ENCODE measurements at regions not wholly inside any gene's neighbourhood (a gene's known extent, or its start where the extent isn't known, plus 50 kb on each side); places are given as distances from the start of the nearest gene placed in this dataset.

GRCh38 chr2:83972128-83972527 lies 487.0 kb downstream of the SUCLG1 start:
- Histone ChIP-seq H3K9ac (ENCODE audit: low read length) (no peak overlapping the region), H3K79me2 (ENCODE audit: low read length) (no peaks in the 10 kb centered on the region), H2AFZ (ENCODE audit: low read length) (no peak overlapping the region), H3F3A (ENCODE audit: insufficient read depth, low read length) (no peaks in the 10 kb centered on the region), H3K9me2 (replicated peaks; ENCODE audit: insufficient read depth, low read length) (no peaks in the 10 kb centered on the region), H3K36me3 (replicated peaks; ENCODE audit: insufficient read depth, low read length) (no peaks in the 10 kb centered on the region), H3K4me3 (ENCODE audit: low read length) (no peak overlapping the region), H3K4me1 (ENCODE audit: low read length) (no peaks in the 10 kb centered on the region), H3K4me2 (ENCODE audit: low read depth, low read length) (no peak overlapping the region), H4K20me1 (ENCODE audit: insufficient read depth, low read length) (no peaks in the 10 kb centered on the region), H3K9me3 (replicated peaks; ENCODE audit: insufficient read depth, low read length) (no peaks in the 10 kb centered on the region), H3K27me3 (replicated peaks; ENCODE audit: insufficient read depth, low read length) (no peaks in the 10 kb centered on the region), H3K27ac (ENCODE audit: low read length) (no peak overlapping the region)
- TF ChIP-seq EZH2phosphoT487 (IDR thresholded peaks at IDR 0.05; ENCODE audit: low read length) = no peak
- no peak for DNase-seq

DNA sequence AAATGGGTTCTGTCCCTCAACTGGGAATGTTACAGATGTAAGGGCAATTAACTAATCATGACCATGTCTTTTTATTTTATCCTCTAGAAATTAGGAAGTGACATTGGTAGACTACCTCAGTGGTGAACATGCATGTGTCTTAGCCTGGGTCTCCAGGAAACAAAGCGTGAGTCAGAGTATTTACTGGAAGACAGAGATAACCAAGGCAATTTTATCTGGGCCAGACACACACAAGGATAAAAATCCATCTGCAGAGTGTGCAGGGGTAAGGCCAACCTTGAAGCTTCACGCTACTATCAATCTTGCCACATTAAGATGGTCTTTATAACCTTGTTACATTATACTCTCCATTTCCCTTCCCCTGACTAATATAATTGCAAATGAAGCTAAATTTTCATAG lies 487.5 kb downstream of the SUCLG1 start:
- Histone ChIP-seq H4K20me1 (ENCODE audit: insufficient read depth, low read length) (no peaks in the 10 kb centered on the region), H3K4me2 (ENCODE audit: low read depth, low read length) (no peak overlapping the region), H3K9ac (ENCODE audit: low read length) (no peak overlapping the region), H3K9me2 (replicated peaks; ENCODE audit: insufficient read depth, low read length) (no peaks in the 10 kb centered on the region), H3F3A (ENCODE audit: insufficient read depth, low read length) (no peaks in the 10 kb centered on the region), H3K36me3 (replicated peaks; ENCODE audit: insufficient read depth, low read length) (no peaks in the 10 kb centered on the region), H3K9me3 (replicated peaks; ENCODE audit: insufficient read depth, low read length) (no peaks in the 10 kb centered on the region), H3K4me1 (ENCODE audit: low read length) (no peaks in the 10 kb centered on the region), H2AFZ (ENCODE audit: low read length) (no peak overlapping the region), H3K79me2 (ENCODE audit: low read length) (no peaks in the 10 kb centered on the region), H3K27me3 (replicated peaks; ENCODE audit: insufficient read depth, low read length) (no peaks in the 10 kb centered on the region), H3K27ac (ENCODE audit: low read length) (no peak overlapping the region), H3K4me3 (ENCODE audit: low read length) (no peak overlapping the region)
- DNase-seq = no peak
- TF ChIP-seq EZH2 (optimal IDR thresholded peaks at IDR 0.05; ENCODE audit: low read depth, low read length) = no peak
- TF ChIP-seq, protein P1, sequence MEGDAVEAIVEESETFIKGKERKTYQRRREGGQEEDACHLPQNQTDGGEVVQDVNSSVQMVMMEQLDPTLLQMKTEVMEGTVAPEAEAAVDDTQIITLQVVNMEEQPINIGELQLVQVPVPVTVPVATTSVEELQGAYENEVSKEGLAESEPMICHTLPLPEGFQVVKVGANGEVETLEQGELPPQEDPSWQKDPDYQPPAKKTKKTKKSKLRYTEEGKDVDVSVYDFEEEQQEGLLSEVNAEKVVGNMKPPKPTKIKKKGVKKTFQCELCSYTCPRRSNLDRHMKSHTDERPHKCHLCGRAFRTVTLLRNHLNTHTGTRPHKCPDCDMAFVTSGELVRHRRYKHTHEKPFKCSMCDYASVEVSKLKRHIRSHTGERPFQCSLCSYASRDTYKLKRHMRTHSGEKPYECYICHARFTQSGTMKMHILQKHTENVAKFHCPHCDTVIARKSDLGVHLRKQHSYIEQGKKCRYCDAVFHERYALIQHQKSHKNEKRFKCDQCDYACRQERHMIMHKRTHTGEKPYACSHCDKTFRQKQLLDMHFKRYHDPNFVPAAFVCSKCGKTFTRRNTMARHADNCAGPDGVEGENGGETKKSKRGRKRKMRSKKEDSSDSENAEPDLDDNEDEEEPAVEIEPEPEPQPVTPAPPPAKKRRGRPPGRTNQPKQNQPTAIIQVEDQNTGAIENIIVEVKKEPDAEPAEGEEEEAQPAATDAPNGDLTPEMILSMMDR (IDR thresholded peaks at IDR 0.05; ENCODE audit: low read length) = no peak
- no peak for TF ChIP-seq EZH2phosphoT487 (IDR thresholded peaks at IDR 0.05; ENCODE audit: low read length)

DNA sequence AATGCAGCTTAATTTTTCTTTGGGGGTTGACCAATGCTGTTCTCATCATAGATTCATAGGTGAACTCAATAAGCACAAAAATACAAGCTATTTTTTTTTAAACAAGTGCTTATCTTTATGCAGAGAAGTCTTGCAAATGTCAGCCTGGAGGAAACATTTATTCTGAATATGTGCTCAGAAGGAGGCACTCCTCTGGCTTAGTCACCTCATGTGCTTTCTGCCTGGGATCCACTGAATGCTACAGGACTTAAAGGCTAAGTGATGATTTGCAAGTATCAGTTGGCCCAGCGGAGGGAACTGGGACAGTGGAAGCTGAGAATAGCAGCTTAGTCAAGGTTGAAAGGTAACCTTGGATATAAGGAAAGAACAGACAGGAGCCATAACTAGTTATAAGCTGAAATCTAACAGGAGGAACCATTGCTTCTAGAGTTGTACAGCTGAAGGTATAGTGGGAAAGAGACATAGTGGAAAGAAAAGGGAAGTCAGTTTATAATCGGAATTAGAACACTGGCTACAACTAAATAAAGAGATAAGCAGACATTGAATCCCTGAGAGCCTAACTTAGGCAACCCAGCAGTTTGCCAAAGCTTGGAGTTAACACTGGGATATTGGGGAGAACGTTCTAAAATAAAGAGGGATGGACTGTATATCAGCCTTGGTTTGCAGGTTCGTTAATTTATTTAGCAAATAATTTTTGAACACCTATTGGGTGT lies 488.7 kb downstream of the SUCLG1 start:
- TF ChIP-seq EZH2phosphoT487 (IDR thresholded peaks at IDR 0.05; ENCODE audit: low read length) (no peak), EZH2 (optimal IDR thresholded peaks at IDR 0.05; ENCODE audit: low read depth, low read length) (no peak)
- TF ChIP-seq, protein P1 (IDR thresholded peaks at IDR 0.05; ENCODE audit: low read length) = no peak
- H3K4me2 ChIP-seq (ENCODE audit: low read depth, low read length) = no peak overlapping the region
- no peak overlapping the region for H3K9ac ChIP-seq (ENCODE audit: low read length)
- no peak overlapping the region for H3K27ac ChIP-seq (ENCODE audit: low read length)
- no peak for DNase-seq
- no peaks in the 10 kb centered on the region for H3K9me2 ChIP-seq (replicated peaks; ENCODE audit: insufficient read depth, low read length)
- H3K27me3 ChIP-seq (replicated peaks; ENCODE audit: insufficient read depth, low read length) = no peaks in the 10 kb centered on the region
- no peaks in the 10 kb centered on the region for H3K36me3 ChIP-seq (replicated peaks; ENCODE audit: insufficient read depth, low read length)
- H3F3A ChIP-seq (ENCODE audit: insufficient read depth, low read length) = no peaks in the 10 kb centered on the region
- H3K4me3 ChIP-seq (ENCODE audit: low read length) = no peak overlapping the region
- no peaks in the 10 kb centered on the region for H4K20me1 ChIP-seq (ENCODE audit: insufficient read depth, low read length)
- H3K79me2 ChIP-seq (ENCODE audit: low read length) = no peaks in the 10 kb centered on the region
- H2AFZ ChIP-seq (ENCODE audit: low read length) = no peak overlapping the region
- H3K4me1 ChIP-seq (ENCODE audit: low read length) = no peaks in the 10 kb centered on the region
- no peaks in the 10 kb centered on the region for H3K9me3 ChIP-seq (replicated peaks; ENCODE audit: insufficient read depth, low read length)

DNA sequence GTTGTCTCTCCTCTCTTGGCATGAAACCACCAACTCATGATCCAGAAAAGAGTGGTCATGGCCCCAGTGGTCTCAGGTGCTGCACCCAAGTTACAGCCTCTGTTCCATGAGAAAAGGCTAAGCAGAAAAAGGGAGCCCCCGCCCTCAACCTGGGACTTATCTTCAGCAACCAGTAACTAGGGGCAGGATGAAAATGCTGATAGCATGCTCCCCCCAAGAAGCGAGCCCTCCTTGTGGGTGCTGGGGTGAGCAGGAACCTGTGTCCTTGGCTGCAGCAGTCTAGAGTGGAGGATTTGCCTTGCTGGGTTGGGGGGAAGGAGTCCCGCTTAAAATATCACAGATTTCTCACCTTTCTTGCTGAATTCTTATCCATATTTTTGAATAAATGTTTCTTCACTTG lies 490.0 kb downstream of the SUCLG1 start:
- Histone ChIP-seq H3K4me2 (ENCODE audit: low read depth, low read length) (no peak overlapping the region), H2AFZ (ENCODE audit: low read length) (no peak overlapping the region), H3K4me1 (ENCODE audit: low read length) (no peaks in the 10 kb centered on the region), H3K27ac (ENCODE audit: low read length) (no peak overlapping the region), H3K4me3 (ENCODE audit: low read length) (no peak overlapping the region), H3F3A (ENCODE audit: insufficient read depth, low read length) (no peaks in the 10 kb centered on the region), H3K9me2 (replicated peaks; ENCODE audit: insufficient read depth, low read length) (no peaks in the 10 kb centered on the region), H3K9ac (ENCODE audit: low read length) (no peak overlapping the region), H3K9me3 (replicated peaks; ENCODE audit: insufficient read depth, low read length) (no peaks in the 10 kb centered on the region), H3K79me2 (ENCODE audit: low read length) (no peaks in the 10 kb centered on the region), H3K36me3 (replicated peaks; ENCODE audit: insufficient read depth, low read length) (no peaks in the 10 kb centered on the region), H4K20me1 (ENCODE audit: insufficient read depth, low read length) (no peaks in the 10 kb centered on the region), H3K27me3 (replicated peaks; ENCODE audit: insufficient read depth, low read length) (no peaks in the 10 kb centered on the region)
- DNase-seq = no peak
- TF ChIP-seq, protein P1 (IDR thresholded peaks at IDR 0.05; ENCODE audit: low read length) = no peak
- TF ChIP-seq EZH2 (optimal IDR thresholded peaks at IDR 0.05; ENCODE audit: low read depth, low read length) = no peak
- no peak for TF ChIP-seq EZH2phosphoT487 (IDR thresholded peaks at IDR 0.05; ENCODE audit: low read length)
